ENCODE measurements at regions not wholly inside any gene's neighbourhood (a gene's known extent, or its start where the extent isn't known, plus 50 kb on each side); places are given as distances from the start of the nearest gene placed in this dataset.

DNA sequence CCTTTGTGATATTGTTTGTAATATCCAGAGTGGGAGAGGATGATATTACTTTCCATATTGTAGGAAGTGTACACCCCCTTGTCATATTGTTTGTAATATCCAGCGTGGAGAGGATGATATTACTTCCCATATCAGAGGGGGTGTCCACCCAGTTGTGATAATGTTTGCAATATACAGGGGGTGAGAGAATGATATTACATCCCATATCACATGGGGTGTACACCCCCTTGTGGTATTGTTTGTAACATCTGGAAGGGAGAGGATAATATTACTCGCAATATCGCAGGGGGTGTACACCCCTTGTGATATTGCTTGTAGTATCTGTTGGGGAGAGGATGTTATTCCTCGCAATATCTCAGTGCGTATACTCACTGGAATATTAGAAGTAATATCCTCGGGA lies 61.5 kb downstream of the PRSS23 start:
- H3K4me1 Mint-ChIP-seq (ENCODE audit: unreplicated experiment), result no peaks in the 10 kb centered on the region
- no peak overlapping the region for H3K27ac Mint-ChIP-seq (ENCODE audit: unreplicated experiment)
- H3K9me3 Mint-ChIP-seq (ENCODE audit: unreplicated experiment), result no peaks in the 10 kb centered on the region
- H3K27me3 Mint-ChIP-seq (ENCODE audit: unreplicated experiment), result peaks cover 3% of the 10 kb centered on the region
- H3K36me3 Mint-ChIP-seq (ENCODE audit: low read depth, unreplicated experiment), result no peaks in the 10 kb centered on the region
- no peak overlapping the region for H3K4me3 Mint-ChIP-seq (ENCODE audit: unreplicated experiment)
- no peak for TF ChIP-seq CTCF (IDR thresholded peaks at IDR 0.05; ENCODE audit: unreplicated experiment)
- no peak for DNase-seq (ENCODE audit: low spot score)

- Mint-ChIP-seq H3K9me3 (ENCODE audit: unreplicated experiment) (no peaks in the 10 kb centered on the region), H3K27ac (ENCODE audit: unreplicated experiment) (no peak overlapping the region), H3K4me1 (ENCODE audit: unreplicated experiment) (no peaks in the 10 kb centered on the region), H3K4me3 (ENCODE audit: unreplicated experiment) (no peak overlapping the region), H3K27me3 (ENCODE audit: unreplicated experiment) (peaks cover 3% of the 10 kb centered on the region), H3K36me3 (ENCODE audit: low read depth, unreplicated experiment) (no peaks in the 10 kb centered on the region)
- no peak for DNase-seq (ENCODE audit: low spot score)
- TF ChIP-seq CTCF (IDR thresholded peaks at IDR 0.05; ENCODE audit: unreplicated experiment), result no peak
Observed at GRCh38 chr11:86863476-86863875, 63.1 kb downstream of the PRSS23 start.

DNA sequence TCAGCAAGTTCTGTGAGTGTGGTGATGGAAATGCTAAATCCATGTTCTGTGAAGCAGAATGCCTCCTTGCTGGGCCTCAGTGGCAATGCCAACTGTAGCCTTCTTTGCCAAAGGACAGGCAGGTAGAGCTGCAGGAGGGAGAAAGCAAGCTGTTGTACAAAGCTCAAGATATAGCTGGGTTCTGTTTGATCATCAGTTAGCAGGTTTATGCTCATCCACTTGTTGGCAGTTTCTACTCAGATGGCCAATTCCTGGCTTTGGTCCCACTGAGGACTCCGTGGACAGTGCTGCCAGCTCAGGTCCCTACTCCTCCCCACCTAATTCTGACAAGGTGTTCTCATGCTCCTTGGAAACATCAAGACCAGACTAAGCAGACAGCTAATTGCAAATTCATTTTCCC lies 65.1 kb downstream of the PRSS23 start:
- no peaks in the 10 kb centered on the region for H3K36me3 Mint-ChIP-seq (ENCODE audit: low read depth, unreplicated experiment)
- no peak for DNase-seq (ENCODE audit: low spot score)

GRCh38 chr11:86869531-86869930 lies 69.2 kb downstream of the PRSS23 start:
- Mint-ChIP-seq H3K9me3 (ENCODE audit: unreplicated experiment) (no peaks in the 10 kb centered on the region), H3K4me3 (ENCODE audit: unreplicated experiment) (no peak overlapping the region), H3K27ac (ENCODE audit: unreplicated experiment) (no peak overlapping the region), H3K36me3 (ENCODE audit: low read depth, unreplicated experiment) (no peaks in the 10 kb centered on the region), H3K4me1 (ENCODE audit: unreplicated experiment) (peaks cover 19% of the 10 kb centered on the region), H3K27me3 (ENCODE audit: unreplicated experiment) (peaks cover 1% of the 10 kb centered on the region)
- TF ChIP-seq CTCF (IDR thresholded peaks at IDR 0.05; ENCODE audit: unreplicated experiment), result no peak
- no peak for DNase-seq (ENCODE audit: low spot score)

More for the DNA sequence above, 65.1 kb downstream of the PRSS23 start:
- Mint-ChIP-seq H3K4me1 (ENCODE audit: unreplicated experiment) (peaks cover 7% of the 10 kb centered on the region), H3K27me3 (ENCODE audit: unreplicated experiment) (peaks cover 3% of the 10 kb centered on the region), H3K9me3 (ENCODE audit: unreplicated experiment) (no peaks in the 10 kb centered on the region), H3K4me3 (ENCODE audit: unreplicated experiment) (no peak overlapping the region), H3K27ac (ENCODE audit: unreplicated experiment) (no peak overlapping the region)
- no peak for TF ChIP-seq CTCF (IDR thresholded peaks at IDR 0.05; ENCODE audit: unreplicated experiment)

DNA sequence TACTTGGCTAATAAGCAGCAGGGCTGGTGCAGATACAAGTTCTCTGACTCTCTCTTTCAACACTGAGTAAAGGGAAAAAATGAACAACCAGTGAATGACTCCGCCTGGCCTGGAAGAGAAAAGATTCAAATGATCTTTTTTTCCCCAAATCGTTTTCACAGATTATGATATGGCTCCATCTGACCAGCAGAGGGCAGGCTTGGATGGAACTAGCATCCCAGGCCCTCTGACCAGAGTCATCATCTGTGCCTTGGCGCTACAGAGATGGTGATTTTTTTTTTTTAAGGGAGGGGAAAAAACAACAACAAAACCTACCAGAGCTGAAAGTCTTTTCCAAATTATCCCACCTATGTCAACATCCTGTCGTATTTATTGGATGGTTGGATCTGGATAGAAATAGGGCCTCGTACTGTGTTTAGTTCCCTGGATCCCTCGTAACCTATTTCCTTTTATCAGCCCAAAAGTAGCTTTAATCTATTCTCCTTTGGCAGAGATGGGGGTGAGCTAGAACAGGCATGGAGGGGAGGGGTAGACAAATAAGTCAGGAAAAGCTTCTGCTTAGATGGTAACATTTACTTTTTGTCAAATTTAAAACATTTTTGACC lies 69.7 kb downstream of the PRSS23 start:
- H3K27me3 Mint-ChIP-seq (ENCODE audit: unreplicated experiment), result peaks cover 1% of the 10 kb centered on the region
- H3K4me1 Mint-ChIP-seq (ENCODE audit: unreplicated experiment), result peaks cover 19% of the 10 kb centered on the region
- peak; percentile 70 for DNase-seq (ENCODE audit: low spot score)
- peak; percentile 91 for TF ChIP-seq CTCF (IDR thresholded peaks at IDR 0.05; ENCODE audit: unreplicated experiment)
- no peaks in the 10 kb centered on the region for H3K9me3 Mint-ChIP-seq (ENCODE audit: unreplicated experiment)
- no peaks in the 10 kb centered on the region for H3K36me3 Mint-ChIP-seq (ENCODE audit: low read depth, unreplicated experiment)
- H3K4me3 Mint-ChIP-seq (ENCODE audit: unreplicated experiment), result no peak overlapping the region
- H3K27ac Mint-ChIP-seq (ENCODE audit: unreplicated experiment), result no peak overlapping the region

Data from endothelial cell (in vitro differentiated cells).